GM10248 (cell line): ENCODE measurements at regions not wholly inside any gene's neighbourhood (a gene's known extent, or its start where the extent isn't known, plus 50 kb on each side); places are given as distances from the start of the nearest gene placed in this dataset.

ENCODE experiments used
- CTCF ChIA-PET: fragments of 300-600 bp; sonication (Branson Sonifier 250); formaldehyde crosslinking; extraction: SDS; loops from one replicate; lab custom pipeline; 2021; ENCODE audit warnings: antibody characterized with exemption; lab: Yijun Ruan, JAX
- POLR2A ChIA-PET: fragments of 350-650 bp; sonication (Branson Sonifier 250); formaldehyde crosslinking; extraction: SDS; loops from one replicate; lab custom pipeline; 2020; ENCODE audit warnings: antibody characterized with exemption; lab: Yijun Ruan, JAX
- DNase-seq: peaks from one replicate; pipeline ENCODE4 v3.0.0; 2012; ENCODE audit errors: extremely low spot score
- CTCF ChIP-seq: IDR thresholded peaks from 2 replicates; pipeline ENCODE4 v1.5.1; 2012; ENCODE audit warnings: mild to moderate bottlenecking, low read depth; ENCODE audit errors: extremely low read depth, missing control alignments, control extremely low read depth

DNA sequence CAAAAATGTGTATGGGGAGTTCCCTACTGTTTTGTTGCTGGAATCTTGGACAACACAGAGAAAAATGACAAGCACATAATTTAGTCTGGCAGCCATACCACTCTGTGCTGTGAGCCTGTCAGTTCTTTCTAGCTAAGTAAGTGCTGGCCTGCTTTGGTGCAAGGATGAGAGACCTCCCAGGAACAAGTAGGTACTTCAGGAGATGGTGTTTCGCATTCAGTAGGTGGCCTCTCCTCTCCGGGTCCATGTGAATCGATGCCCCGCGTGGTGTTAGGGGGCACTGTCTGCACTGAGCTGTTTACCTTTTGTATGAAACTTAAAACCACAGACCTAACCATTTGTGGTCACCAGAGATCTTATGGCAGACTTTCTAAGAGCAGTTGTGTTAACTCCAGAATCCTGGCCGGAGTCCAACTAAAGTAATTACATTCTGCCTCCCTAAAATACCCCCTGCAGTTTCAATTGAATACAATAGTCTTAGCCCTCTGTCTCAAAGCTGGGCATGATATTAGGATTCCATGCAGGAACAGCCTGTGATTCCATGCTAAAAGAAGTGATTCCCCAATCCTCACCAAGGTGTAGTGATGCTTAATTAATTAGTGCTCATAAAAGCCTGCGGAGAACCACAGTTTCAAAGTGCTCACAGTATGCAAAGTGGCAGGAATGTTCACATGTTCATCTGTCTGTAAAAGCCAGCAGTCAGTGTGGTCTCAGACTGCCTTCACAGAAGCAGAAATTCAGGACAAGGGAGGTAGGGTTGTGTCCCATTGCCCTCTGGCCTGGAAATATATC, 64.2 kb downstream of the LLPH start:
- POLR2A ChIA-PET, result no interaction called here
- CTCF ChIA-PET, result interaction anchor here (1.0 to 2.1 kb wide), 4 partner anchors 10 to 160 kb away, joined by 3 to 15 read pairs (median 4); no protein-coding TSS in a partner anchor
- no peak for DNase-seq
- TF ChIP-seq CTCF, result peak; percentile 24

DNA sequence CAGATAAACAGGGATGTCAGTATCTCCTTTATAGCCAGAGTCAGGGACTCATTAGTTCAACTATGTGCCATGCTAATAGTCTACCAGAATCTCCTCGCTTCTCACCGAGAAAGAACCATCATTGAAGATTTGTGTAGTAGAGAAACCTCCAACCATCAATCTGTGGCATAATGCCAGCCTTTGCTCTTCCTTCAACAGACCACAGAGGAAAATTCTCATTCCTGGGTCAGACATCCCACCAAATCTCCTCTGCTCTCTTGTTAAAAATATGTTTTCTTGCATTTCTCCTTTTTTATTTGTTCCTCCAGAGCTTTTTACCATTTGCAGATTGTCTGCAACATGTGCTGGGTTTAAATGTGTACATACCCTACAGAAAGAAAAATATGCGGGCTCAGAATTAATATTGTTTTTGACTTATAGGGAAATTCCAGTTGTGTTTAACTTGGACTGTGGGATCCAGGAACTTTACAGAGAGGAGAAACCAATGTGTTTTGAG, 64.9 kb downstream of the LLPH start:
- TF ChIP-seq CTCF, result no peak
- CTCF ChIA-PET, result interaction anchor here (1.5 to 2.1 kb wide), 3 partner anchors 9 to 21 kb away, joined by 4 to 15 read pairs (median 4); no protein-coding TSS in a partner anchor
- DNase-seq, result no peak
- POLR2A ChIA-PET, result no interaction called here

DNA sequence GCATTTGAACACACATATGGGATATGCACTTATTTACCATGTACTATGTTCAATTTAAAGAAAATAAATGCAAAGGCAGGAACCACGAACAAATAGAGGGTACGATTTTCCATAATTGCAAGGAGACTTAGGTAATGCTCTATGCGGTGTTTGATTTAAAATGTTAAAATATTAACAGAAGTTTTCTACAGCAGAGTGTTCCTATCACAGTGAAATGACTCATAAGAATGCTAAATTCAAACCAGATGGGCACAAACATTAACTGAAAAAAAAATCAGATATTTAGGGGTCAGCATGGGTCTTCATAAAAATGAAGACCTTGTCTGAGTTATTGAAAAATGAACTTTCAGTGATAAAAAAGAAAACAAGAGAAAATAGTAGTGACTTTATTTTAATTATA, 65.4 kb downstream of the LLPH start:
- ChIA-PET CTCF (interaction anchor here (1.4 to 2.1 kb wide), 4 partner anchors 9 to 20 kb away, joined by 4 to 15 read pairs (median 4); no protein-coding TSS in a partner anchor), POLR2A (no interaction called here)
- no peak for TF ChIP-seq CTCF
- no peak for DNase-seq

GRCh38 chr12:66063916-66064315, 66.6 kb downstream of the LLPH start:
- CTCF ChIA-PET, result interaction anchor here (0.8 to 1.9 kb wide), 7 partner anchors 8 to 1181 kb away, joined by 3 to 6 read pairs (median 4); no protein-coding TSS in a partner anchor
- TF ChIP-seq CTCF, result no peak
- POLR2A ChIA-PET, result no interaction called here
- no peak for DNase-seq

GRCh38 chr12:66062290-66062625, 68.3 kb downstream of the LLPH start:
- DNase-seq, result no peak
- TF ChIP-seq CTCF, result no peak
- ChIA-PET POLR2A (no interaction called here), CTCF (interaction anchor here (0.9 to 1.9 kb wide), 5 partner anchors 10 to 49 kb away, joined by 3 to 6 read pairs (median 3); no protein-coding TSS in a partner anchor)

DNA sequence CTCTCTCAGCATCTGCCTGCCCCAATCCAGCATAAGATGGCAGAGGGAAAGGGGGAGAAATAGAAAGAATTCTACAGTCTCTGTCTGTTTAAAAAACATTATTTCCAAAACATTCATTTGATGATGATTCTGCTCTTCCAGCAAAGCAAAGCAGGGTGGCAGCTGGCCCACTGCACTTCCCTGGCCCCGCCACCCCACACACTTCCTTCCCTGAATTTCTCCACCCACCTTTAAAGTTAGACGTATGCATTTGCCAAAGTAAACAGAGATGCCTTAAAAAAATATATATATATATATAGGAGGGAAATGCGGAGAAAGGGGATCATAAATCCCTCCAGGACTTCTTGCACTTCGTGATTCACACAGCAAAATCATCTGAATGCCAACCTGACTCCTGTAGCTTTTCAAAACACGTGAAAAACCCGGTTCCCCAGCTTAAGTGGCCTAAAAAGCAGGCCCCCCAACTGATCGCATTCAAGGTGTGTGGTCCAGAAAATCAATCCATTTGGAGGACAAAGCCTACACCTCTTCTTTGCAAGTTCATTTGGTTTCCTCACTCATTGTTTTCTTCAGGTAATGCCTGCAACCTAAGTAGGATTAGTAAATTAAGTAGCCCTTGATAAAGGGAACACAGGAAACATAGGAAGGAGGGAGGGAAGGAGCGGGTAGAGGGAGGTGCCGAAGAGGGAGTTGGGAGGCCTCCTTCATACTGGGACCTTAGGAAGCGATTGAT, 68.8 kb downstream of the LLPH start:
- ChIA-PET POLR2A (interaction anchor here (0.6 kb wide), 1 partner anchor 15 kb away, joined by 4 read pairs; no protein-coding TSS in a partner anchor), CTCF (interaction anchor here (1.3 to 1.7 kb wide), 3 partner anchors 10 to 503 kb away, joined by 3 to 5 read pairs (median 3); no protein-coding TSS in a partner anchor)
- no peak for TF ChIP-seq CTCF
- no peak for DNase-seq
